KG1 (cell line): ENCODE measurements at regions not wholly inside any gene's neighbourhood (a gene's known extent, or its start where the extent isn't known, plus 50 kb on each side); places are given as distances from the start of the nearest gene placed in this dataset.

Source experiments
- DNase-seq: peaks from one replicate; lab custom pipeline; 2025; lab: John Stamatoyannopoulos, UW

GRCh38 chr6:62474793-62475192 lies 188.8 kb upstream of the KHDRBS2 start:
- DNase-seq = no peak

- no peak for DNase-seq
Observed at GRCh38 chr6:62466607-62467006, 180.6 kb upstream of the KHDRBS2 start.

- DNase-seq = no peak
Observed at GRCh38 chr6:62465206-62465605, 179.2 kb upstream of the KHDRBS2 start.

GRCh38 chr6:62452586-62452985 lies 166.6 kb upstream of the KHDRBS2 start:
- DNase-seq = no peak

GRCh38 chr6:62446647-62447316 lies 160.8 kb upstream of the KHDRBS2 start:
- no peak for DNase-seq

GRCh38 chr6:62445521-62445920 lies 159.5 kb upstream of the KHDRBS2 start:
- no peak for DNase-seq

- DNase-seq = no peak
Observed at GRCh38 chr6:62441182-62441581, 155.2 kb upstream of the KHDRBS2 start.

- DNase-seq = no peak
Observed at GRCh38 chr6:62429781-62430180, 143.8 kb upstream of the KHDRBS2 start.

GRCh38 chr6:62400521-62401259 lies 114.7 kb upstream of the KHDRBS2 start:
- no peak for DNase-seq

- no peak for DNase-seq
Observed at GRCh38 chr6:62393608-62394007, 107.6 kb upstream of the KHDRBS2 start.

- no peak for DNase-seq
Observed at GRCh38 chr6:62392291-62392690, 106.3 kb upstream of the KHDRBS2 start.

GRCh38 chr6:62391358-62391757 lies 105.3 kb upstream of the KHDRBS2 start:
- DNase-seq = no peak

GRCh38 chr6:62390401-62390800 lies 104.4 kb upstream of the KHDRBS2 start:
- no peak for DNase-seq

GRCh38 chr6:62371453-62372210 lies 85.6 kb upstream of the KHDRBS2 start:
- DNase-seq = no peak

- peak; percentile 26 for DNase-seq
Observed at GRCh38 chr6:62367601-62368000, 81.6 kb upstream of the KHDRBS2 start.

- no peak for DNase-seq
Observed at GRCh38 chr6:62362097-62362496, 76.1 kb upstream of the KHDRBS2 start.

- DNase-seq = no peak
Observed at GRCh38 chr6:62357835-62358234, 71.8 kb upstream of the KHDRBS2 start.

GRCh38 chr6:62354261-62354660 lies 68.2 kb upstream of the KHDRBS2 start:
- DNase-seq = no peak

- DNase-seq = no peak
Observed at GRCh38 chr6:62345962-62346689, 60.1 kb upstream of the KHDRBS2 start.

GRCh38 chr6:62345446-62345845 lies 59.4 kb upstream of the KHDRBS2 start:
- no peak for DNase-seq

GRCh38 chr6:62344850-62345249 lies 58.8 kb upstream of the KHDRBS2 start:
- DNase-seq = no peak

GRCh38 chr6:62338477-62338876 lies 52.5 kb upstream of the KHDRBS2 start:
- DNase-seq = no peak
